Tibial artery (tissue), 4 donors: ENCODE measurements at regions not wholly inside any gene's neighbourhood (a gene's known extent, or its start where the extent isn't known, plus 50 kb on each side); places are given as distances from the start of the nearest gene placed in this dataset.

ENCODE experiments used
- DNase-seq, 2 donors: peaks; one replicate each; pipeline ENCODE4 v3.0.0-alpha.2; 2019
- H3K27ac ChIP-seq, 2 donors: fragments of 200-600 bp; sonication (generic) in 1 of 2; 1 replicate in 1 of 2; 2 replicates in 1 of 2; pipeline ENCODE4 v1.5.1; 2018 to 2019; ENCODE audit warnings: mild to moderate bottlenecking in 1 of 2
- H3K27me3 ChIP-seq, 2 donors: fragments of 200-600 bp; sonication (generic) in 1 of 2; one replicate each; pipeline versions ENCODE4 v1.5.1 to v1.6.0; 2016 to 2019
- H3K36me3 ChIP-seq, 3 donors: fragments of 200-600 bp; sonication (generic) in 2 of 3; one replicate each; pipeline ENCODE4 v1.5.1; 2016 to 2019; ENCODE audit warnings: mild to moderate bottlenecking in 2 of 3
- H3K4me1 ChIP-seq, 4 donors: fragments of 200-600 bp; sonication (generic) in 2 of 4; 1 replicate in 3 of 4; 2 replicates in 1 of 4; pipeline ENCODE4 v1.5.1; 2016 to 2019
- H3K4me3 ChIP-seq, 2 donors: fragments of 200-600 bp; sonication (generic) in 1 of 2; 1 replicate in 1 of 2; 2 replicates in 1 of 2; pipeline ENCODE4 v1.5.1; 2018 to 2019; ENCODE audit warnings: mild to moderate bottlenecking in 2 of 2
- H3K9me3 ChIP-seq, 3 donors: fragments of 200-600 bp; sonication (generic) in 1 of 3; one replicate each; pipeline ENCODE4 v1.5.1; 2016 to 2019
- CTCF ChIP-seq, 2 experiments: fragments of 200-600 bp in 1 of 2; fragments of 450-650 bp in 1 of 2; IDR thresholded peaks; one replicate each; pipeline ENCODE4 v1.5.1; 2017 to 2019; ENCODE audit warnings: antibody characterized with exemption in 2 of 2, mild to moderate bottlenecking in 1 of 2, moderate library complexity in 1 of 2
- intact Hi-C: fragments of 100-400 bp; cut with DNase I; formaldehyde crosslinking; loops from one replicate; pipeline ENCODE4 v1.15.0; 2023; ENCODE audit warnings: low total_unique reads

GRCh38 chrX:87813566-87813965, 296.0 kb downstream of the KLHL4 start:
- H3K27me3 ChIP-seq = no peaks in the 10 kb centered on the region
- no peak overlapping the region for H3K27ac ChIP-seq
- DNase-seq = no peak
- no peak overlapping the region for H3K4me3 ChIP-seq
- no peak for TF ChIP-seq CTCF (IDR thresholded peaks at IDR 0.05)
- H3K9me3 ChIP-seq = no peaks in the 10 kb centered on the region
- intact Hi-C loops = no loop called here
- H3K36me3 ChIP-seq = no peaks in the 10 kb centered on the region
- no peaks in the 10 kb centered on the region for H3K4me1 ChIP-seq

GRCh38 chrX:87846956-87847355, 329.4 kb downstream of the KLHL4 start:
- Histone ChIP-seq H3K9me3 (peaks cover 0 to 4% (median 0%) of the 10 kb centered on the region in 3 donors), H3K27ac (no peak overlapping the region), H3K36me3 (no peaks in the 10 kb centered on the region), H3K4me1 (no peaks in the 10 kb centered on the region), H3K4me3 (no peak overlapping the region), H3K27me3 (no peaks in the 10 kb centered on the region)
- no peak for DNase-seq
- intact Hi-C loops = no loop called here
- no peak for TF ChIP-seq CTCF (IDR thresholded peaks at IDR 0.05)

GRCh38 chrX:87873347-87873941, 355.8 kb downstream of the KLHL4 start:
- no peak overlapping the region for H3K4me3 ChIP-seq
- DNase-seq = no peak
- no peak overlapping the region for H3K27ac ChIP-seq
- no peaks in the 10 kb centered on the region for H3K4me1 ChIP-seq
- H3K36me3 ChIP-seq = no peaks in the 10 kb centered on the region
- intact Hi-C loops = no loop called here
- no peaks in the 10 kb centered on the region for H3K9me3 ChIP-seq
- H3K27me3 ChIP-seq = no peaks in the 10 kb centered on the region
- TF ChIP-seq CTCF (IDR thresholded peaks at IDR 0.05) = no peak

- no peak for TF ChIP-seq CTCF (IDR thresholded peaks at IDR 0.05)
- no peak for DNase-seq
- Histone ChIP-seq H3K4me3 (no peak overlapping the region), H3K36me3 (no peaks in the 10 kb centered on the region), H3K4me1 (no peaks in the 10 kb centered on the region), H3K27me3 (no peaks in the 10 kb centered on the region), H3K9me3 (no peaks in the 10 kb centered on the region), H3K27ac (no peak overlapping the region)
- intact Hi-C loops = no loop called here
Measured at GRCh38 chrX:87874043-87874442, 356.4 kb downstream of the KLHL4 start.

GRCh38 chrX:87878926-87879325, 361.3 kb downstream of the KLHL4 start:
- no peak for TF ChIP-seq CTCF (IDR thresholded peaks at IDR 0.05)
- Histone ChIP-seq H3K27ac (no peak overlapping the region), H3K36me3 (no peaks in the 10 kb centered on the region), H3K4me3 (no peak overlapping the region), H3K9me3 (no peaks in the 10 kb centered on the region), H3K27me3 (no peaks in the 10 kb centered on the region), H3K4me1 (no peaks in the 10 kb centered on the region)
- no peak for DNase-seq
- intact Hi-C loops = no loop called here

GRCh38 chrX:87890437-87890836, 372.8 kb downstream of the KLHL4 start:
- H3K27me3 ChIP-seq = no peaks in the 10 kb centered on the region
- H3K27ac ChIP-seq = no peak overlapping the region
- no peaks in the 10 kb centered on the region for H3K36me3 ChIP-seq
- H3K4me1 ChIP-seq = peaks cover 0 to 5% (median 0%) of the 10 kb centered on the region in 4 donors
- DNase-seq = no peak
- H3K4me3 ChIP-seq = no peak overlapping the region
- H3K9me3 ChIP-seq = no peaks in the 10 kb centered on the region
- intact Hi-C loops = no loop called here
- no peak for TF ChIP-seq CTCF (IDR thresholded peaks at IDR 0.05)
